OCI-LY1 (cell line): ENCODE measurements at regions not wholly inside any gene's neighbourhood (a gene's known extent, or its start where the extent isn't known, plus 50 kb on each side); places are given as distances from the start of the nearest gene placed in this dataset.

Source experiments
- H2AFZ ChIP-seq: fragments of 200-600 bp; sonication (generic), shearing (Covaris generic); 2 replicates; pipeline ENCODE4 v1.6.0; 2014; ENCODE audit warnings: antibody characterized with exemption, mild to moderate bottlenecking, low read length
- H3F3A ChIP-seq: fragments of 200-600 bp; sonication (generic), shearing (Covaris generic); 2 replicates; pipeline ENCODE4 v1.6.0; 2014; ENCODE audit warnings: mild to moderate bottlenecking, antibody characterized with exemption, low read length, moderate library complexity; ENCODE audit not compliant: insufficient read depth
- H3K27ac ChIP-seq: fragments of 200-600 bp; sonication (generic); 2 replicates; pipeline ENCODE4 v1.5.1; 2014; ENCODE audit warnings: low read length, mixed run types, mild to moderate bottlenecking, low read depth; ENCODE audit not compliant: poor library complexity, severe bottlenecking
- H3K27me3 ChIP-seq: fragments of 200-600 bp; sonication (generic); 2 replicates; pipeline ENCODE4 v1.6.0; 2014; ENCODE audit warnings: antibody characterized with exemption, mild to moderate bottlenecking, low read length, moderate library complexity; ENCODE audit not compliant: insufficient read depth
- H3K36me3 ChIP-seq: fragments of 200-600 bp; sonication (generic); 2 replicates; pipeline ENCODE4 v1.6.1; 2014; ENCODE audit warnings: mild to moderate bottlenecking, antibody characterized with exemption, low read length, moderate library complexity, mixed read lengths; ENCODE audit not compliant: insufficient read depth
- H3K4me1 ChIP-seq: fragments of 200-600 bp; sonication (generic); 2 replicates; pipeline ENCODE4 v1.5.1; 2014; ENCODE audit warnings: mild to moderate bottlenecking, low read length, moderate library complexity; ENCODE audit not compliant: insufficient read depth, severe bottlenecking
- H3K4me2 ChIP-seq: fragments of 200-600 bp; sonication (generic), shearing (Covaris generic); 2 replicates; pipeline ENCODE4 v1.6.1; 2014; ENCODE audit warnings: low read length
- H3K4me3 ChIP-seq: fragments of 200-600 bp; sonication (generic); 2 replicates; pipeline ENCODE4 v1.5.1; 2014; ENCODE audit warnings: low read length, low read depth, mild to moderate bottlenecking, mixed read lengths; ENCODE audit not compliant: poor library complexity, severe bottlenecking
- H3K79me2 ChIP-seq: fragments of 200-600 bp; shearing (Covaris generic); 2 replicates; pipeline ENCODE4 v1.6.1; 2016; ENCODE audit warnings: mixed run types, low read length, mixed read lengths; ENCODE audit not compliant: insufficient read depth
- H3K9ac ChIP-seq: fragments of 200-600 bp; sonication (generic), shearing (Covaris generic); 2 replicates; pipeline ENCODE4 v1.6.1; 2014; ENCODE audit warnings: mild to moderate bottlenecking, low read length, mixed read lengths
- H3K9me2 ChIP-seq: fragments of 200-600 bp; sonication (generic), shearing (Covaris generic); 2 replicates; pipeline ENCODE4 v1.6.1; 2014; ENCODE audit warnings: low read depth, mild to moderate bottlenecking, low read length, mixed read lengths
- H3K9me3 ChIP-seq: fragments of 200-600 bp; shearing (Covaris generic); 2 replicates; pipeline ENCODE4 v1.6.1; 2014; ENCODE audit warnings: low read length, mixed read lengths
- H4K20me1 ChIP-seq: fragments of 200-600 bp; sonication (generic), shearing (Covaris generic); 2 replicates; pipeline ENCODE4 v1.6.0; 2016; ENCODE audit warnings: mild to moderate bottlenecking, low read length; ENCODE audit not compliant: insufficient read depth
- CTCF ChIP-seq: fragments of 200-600 bp; sonication (generic), shearing (Covaris generic); IDR thresholded peaks from 2 replicates; pipeline ENCODE4 v1.5.1; 2017; ENCODE audit warnings: mild to moderate bottlenecking, antibody characterized with exemption, low read length, moderate library complexity, mixed read lengths
- EZH2 ChIP-seq: fragments of 200-600 bp; sonication (generic), shearing (Covaris generic); IDR thresholded peaks from 2 replicates; pipeline ENCODE4 v1.8.0; 2017; ENCODE audit warnings: borderline replicate concordance, mixed run types, mild to moderate bottlenecking, antibody characterized with exemption, low read length, moderate library complexity, mixed read lengths

GRCh38 chr2:17163638-17164037 is 354.6 kb downstream of the RAD51AP2 start:
- Histone ChIP-seq H3K4me1 (no peaks in the 10 kb centered on the region), H3K9ac (no peak overlapping the region), H3K9me2 (no peaks in the 10 kb centered on the region), H3K27me3 (no peaks in the 10 kb centered on the region), H3K9me3 (no peaks in the 10 kb centered on the region), H3K4me3 (no peak overlapping the region), H2AFZ (no peak overlapping the region), H3K36me3 (no peaks in the 10 kb centered on the region), H3K79me2 (no peaks in the 10 kb centered on the region), H4K20me1 (no peaks in the 10 kb centered on the region), H3K4me2 (no peak overlapping the region), H3K27ac (no peak overlapping the region), H3F3A (no peaks in the 10 kb centered on the region)
- TF ChIP-seq EZH2 (no peak), CTCF (no peak)

GRCh38 chr2:17162713-17163112 is 355.5 kb downstream of the RAD51AP2 start:
- H3K79me2 ChIP-seq, result no peaks in the 10 kb centered on the region
- no peaks in the 10 kb centered on the region for H3K9me2 ChIP-seq
- H3K36me3 ChIP-seq, result no peaks in the 10 kb centered on the region
- no peak overlapping the region for H2AFZ ChIP-seq
- no peak overlapping the region for H3K4me3 ChIP-seq
- TF ChIP-seq EZH2 (no peak), CTCF (no peak)
- H4K20me1 ChIP-seq, result no peaks in the 10 kb centered on the region
- H3K27me3 ChIP-seq, result no peaks in the 10 kb centered on the region
- no peaks in the 10 kb centered on the region for H3K4me1 ChIP-seq
- no peak overlapping the region for H3K27ac ChIP-seq
- H3K4me2 ChIP-seq, result no peak overlapping the region
- no peaks in the 10 kb centered on the region for H3K9me3 ChIP-seq
- no peaks in the 10 kb centered on the region for H3F3A ChIP-seq
- H3K9ac ChIP-seq, result no peak overlapping the region

- H3K9me3 ChIP-seq, result no peaks in the 10 kb centered on the region
- no peaks in the 10 kb centered on the region for H3F3A ChIP-seq
- TF ChIP-seq EZH2 (no peak), CTCF (no peak)
Observed at GRCh38 chr2:17160594-17160993, 357.6 kb downstream of the RAD51AP2 start.

More at GRCh38 chr2:17160594-17160993, 357.6 kb downstream of the RAD51AP2 start:
- no peak overlapping the region for H3K4me2 ChIP-seq
- H3K27me3 ChIP-seq, result no peaks in the 10 kb centered on the region
- H3K79me2 ChIP-seq, result no peaks in the 10 kb centered on the region
- no peak overlapping the region for H3K9ac ChIP-seq
- H2AFZ ChIP-seq, result no peak overlapping the region
- no peaks in the 10 kb centered on the region for H3K9me2 ChIP-seq
- H4K20me1 ChIP-seq, result no peaks in the 10 kb centered on the region
- H3K36me3 ChIP-seq, result no peaks in the 10 kb centered on the region
- no peak overlapping the region for H3K4me3 ChIP-seq
- H3K27ac ChIP-seq, result no peak overlapping the region
- H3K4me1 ChIP-seq, result no peaks in the 10 kb centered on the region
